Esophagus (tissue), 2 donors: ENCODE measurements at regions not wholly inside any gene's neighbourhood (a gene's known extent, or its start where the extent isn't known, plus 50 kb on each side); places are given as distances from the start of the nearest gene placed in this dataset.

Experiments used
- H3K27ac ChIP-seq, 2 donors: one replicate each; pipeline ENCODE4 v1.5.1; 2013; ENCODE audit warnings: low read depth in 2 of 2, mild to moderate bottlenecking in 2 of 2, inconsistent platforms in 1 of 2, low read length in 1 of 2, moderate library complexity in 1 of 2
- H3K27me3 ChIP-seq, 2 donors: one replicate each; pipeline ENCODE4 v1.6.1; 2013; ENCODE audit warnings: low read length in 2 of 2, control low read depth in 1 of 2, mild to moderate bottlenecking in 1 of 2; ENCODE audit not compliant: insufficient read depth in 2 of 2, control insufficient read depth in 1 of 2
- H3K36me3 ChIP-seq, 2 donors: one replicate each; pipeline ENCODE4 v1.6.1; 2013; ENCODE audit warnings: low read length in 1 of 2; ENCODE audit not compliant: control insufficient read depth in 2 of 2, insufficient read depth in 2 of 2
- H3K4me1 ChIP-seq, 2 donors: one replicate each; pipeline ENCODE4 v1.6.1; 2013; ENCODE audit warnings: low read length in 1 of 2; ENCODE audit not compliant: control insufficient read depth in 2 of 2, insufficient read depth in 2 of 2
- H3K4me3 ChIP-seq, 2 donors: one replicate each; pipeline ENCODE4 v1.5.1; 2013; ENCODE audit warnings: low read length in 2 of 2, mild to moderate bottlenecking in 2 of 2, low read depth in 1 of 2, moderate library complexity in 1 of 2
- H3K9me3 ChIP-seq, 2 donors: one replicate each; pipeline ENCODE4 v1.6.1; 2013; ENCODE audit warnings: mild to moderate bottlenecking in 2 of 2, low read depth in 1 of 2, low read length in 1 of 2, moderate library complexity in 1 of 2; ENCODE audit not compliant: control insufficient read depth in 2 of 2, insufficient read depth in 1 of 2
- WGBS, 2 donors: extraction: QIAGEN DNeasy Blood & Tissue Kit; methylation state at CpG; one replicate each; pipeline ENCODE4 v1.1.7; 2013; 5-methylcytosine and 5-hydroxymethylcytosine counted together
- donor health status: healthy with polysubstance abuse.
- donor health status: Bipolar disorder and iron deficiency.

GRCh38 chr22:27050771-27051170 lies 393.4 kb downstream of the MIAT start:
- no peaks in the 10 kb centered on the region for H3K36me3 ChIP-seq
- H3K9me3 ChIP-seq = no peaks in the 10 kb centered on the region
- H3K4me1 ChIP-seq = no peaks in the 10 kb centered on the region
- WGBS, 2 donors = 84 to 90% methylated on average over 4 of the region's 4 CpGs
- H3K4me3 ChIP-seq = no peak overlapping the region
- no peaks in the 10 kb centered on the region for H3K27me3 ChIP-seq
- no peak overlapping the region for H3K27ac ChIP-seq

- Histone ChIP-seq H3K36me3 (no peaks in the 10 kb centered on the region), H3K27ac (no peak overlapping the region), H3K27me3 (no peaks in the 10 kb centered on the region), H3K9me3 (no peaks in the 10 kb centered on the region), H3K4me1 (no peaks in the 10 kb centered on the region), H3K4me3 (no peak overlapping the region)
- WGBS, 2 donors = 53 to 92% methylated on average over 3 of the region's 3 CpGs
These were observed 394.0 kb downstream of the MIAT start for GRCh38 chr22:27051407-27051806.

- H3K4me3 ChIP-seq = no peak overlapping the region
- no peak overlapping the region for H3K27ac ChIP-seq
- H3K36me3 ChIP-seq = no peaks in the 10 kb centered on the region
- H3K9me3 ChIP-seq = no peaks in the 10 kb centered on the region
- H3K4me1 ChIP-seq = no peaks in the 10 kb centered on the region
- no peaks in the 10 kb centered on the region for H3K27me3 ChIP-seq
These were observed 400.3 kb downstream of the MIAT start for GRCh38 chr22:27057717-27058116.

- Histone ChIP-seq H3K4me1 (no peaks in the 10 kb centered on the region), H3K27ac (no peak overlapping the region), H3K9me3 (no peaks in the 10 kb centered on the region), H3K27me3 (no peaks in the 10 kb centered on the region), H3K4me3 (no peak overlapping the region), H3K36me3 (no peaks in the 10 kb centered on the region)
- WGBS, 2 donors = 83 to 86% methylated on average over 15 of the region's 15 CpGs
These were observed 402.8 kb downstream of the MIAT start for GRCh38 chr22:27060190-27060589.

GRCh38 chr22:27062910-27063309 lies 405.5 kb downstream of the MIAT start:
- Histone ChIP-seq H3K4me1 (no peaks in the 10 kb centered on the region), H3K4me3 (no peak overlapping the region), H3K27ac (no peak overlapping the region), H3K27me3 (no peaks in the 10 kb centered on the region), H3K9me3 (no peaks in the 10 kb centered on the region), H3K36me3 (no peaks in the 10 kb centered on the region)
- WGBS, 2 donors = 82 to 86% methylated on average over 2 of the region's 2 CpGs

GRCh38 chr22:27063406-27063805 lies 406.0 kb downstream of the MIAT start:
- H3K4me1 ChIP-seq = no peaks in the 10 kb centered on the region
- no peak overlapping the region for H3K27ac ChIP-seq
- WGBS, 2 donors = 34 to 38% methylated on average over 5 of the region's 5 CpGs
- H3K4me3 ChIP-seq = no peak overlapping the region
- no peaks in the 10 kb centered on the region for H3K36me3 ChIP-seq
- H3K9me3 ChIP-seq = no peaks in the 10 kb centered on the region
- no peaks in the 10 kb centered on the region for H3K27me3 ChIP-seq

GRCh38 chr22:27063841-27064240 lies 406.5 kb downstream of the MIAT start:
- WGBS, 2 donors = 78 to 81% methylated on average over 2 of the region's 2 CpGs
- no peak overlapping the region for H3K27ac ChIP-seq
- no peaks in the 10 kb centered on the region for H3K9me3 ChIP-seq
- H3K4me3 ChIP-seq = no peak overlapping the region
- no peaks in the 10 kb centered on the region for H3K27me3 ChIP-seq
- H3K36me3 ChIP-seq = no peaks in the 10 kb centered on the region
- no peaks in the 10 kb centered on the region for H3K4me1 ChIP-seq

GRCh38 chr22:27064386-27064785 lies 407.0 kb downstream of the MIAT start:
- Histone ChIP-seq H3K27ac (no peak overlapping the region), H3K4me3 (no peak overlapping the region), H3K9me3 (no peaks in the 10 kb centered on the region), H3K4me1 (no peaks in the 10 kb centered on the region), H3K27me3 (no peaks in the 10 kb centered on the region), H3K36me3 (no peaks in the 10 kb centered on the region)
- WGBS, 2 donors = 54 to 64% methylated on average over 1 of the region's 1 CpG

- no peaks in the 10 kb centered on the region for H3K27me3 ChIP-seq
- H3K4me3 ChIP-seq = no peak overlapping the region
- no peak overlapping the region for H3K27ac ChIP-seq
- H3K9me3 ChIP-seq = no peaks in the 10 kb centered on the region
- WGBS, 2 donors = 27 to 46% methylated on average over 9 of the region's 9 CpGs
- no peaks in the 10 kb centered on the region for H3K4me1 ChIP-seq
- no peaks in the 10 kb centered on the region for H3K36me3 ChIP-seq
These were observed 407.9 kb downstream of the MIAT start for GRCh38 chr22:27065279-27065678.

- no peaks in the 10 kb centered on the region for H3K27me3 ChIP-seq
- H3K9me3 ChIP-seq = no peaks in the 10 kb centered on the region
- no peaks in the 10 kb centered on the region for H3K4me1 ChIP-seq
- WGBS, 2 donors = 86% methylated on average over 12 of the region's 12 CpGs
- no peak overlapping the region for H3K4me3 ChIP-seq
- H3K27ac ChIP-seq = no peak overlapping the region
- H3K36me3 ChIP-seq = no peaks in the 10 kb centered on the region
These were observed 409.5 kb downstream of the MIAT start for GRCh38 chr22:27066856-27067255.
